Psoas muscle (tissue), 7 donors: ENCODE measurements at regions not wholly inside any gene's neighbourhood (a gene's known extent, or its start where the extent isn't known, plus 50 kb on each side); places are given as distances from the start of the nearest gene placed in this dataset.
"Not testable (repeated sequence)": the region's sequence is repeated elsewhere in the genome, so short reads cannot be mapped to it uniquely, and the experiment has no call there.

Source experiments
- ATAC-seq, 4 donors: fragments of 200-7000 bp; cut with Tn5 transposase; one replicate each; pipeline ENCODE4 v1.9.1; 2020; ENCODE audit warnings: moderate library complexity in 3 of 4, mild to moderate bottlenecking in 2 of 4
- DNase-seq, 2 donors: peaks; one replicate each; pipeline ENCODE4 v3.0.0-alpha.2; 2020
- H3K27ac ChIP-seq: fragments of 200-600 bp; one replicate; pipeline ENCODE4 v1.8.0; 2022
- H3K27me3 ChIP-seq, 3 donors: fragments of 200-600 bp in 1 of 3; one replicate each; pipeline versions ENCODE4 v1.6.1 to v1.8.0; 2013 to 2022; ENCODE audit warnings: low read length in 2 of 3, mild to moderate bottlenecking in 2 of 3, moderate library complexity in 1 of 3; ENCODE audit not compliant: insufficient read depth in 3 of 3
- H3K36me3 ChIP-seq, 2 donors: fragments of 200-600 bp in 1 of 2; one replicate each; pipeline versions ENCODE4 v1.6.1 to v1.8.0; 2013 to 2022; ENCODE audit warnings: low read depth in 1 of 2, mild to moderate bottlenecking in 1 of 2, moderate library complexity in 1 of 2; ENCODE audit not compliant: insufficient read depth in 1 of 2
- H3K4me1 ChIP-seq: fragments of 200-600 bp; one replicate; pipeline ENCODE4 v1.8.0; 2022
- H3K4me3 ChIP-seq: fragments of 200-600 bp; one replicate; pipeline ENCODE4 v1.8.0; 2022; ENCODE audit warnings: mild to moderate bottlenecking
- H3K9me3 ChIP-seq: fragments of 200-600 bp; one replicate; pipeline ENCODE4 v1.8.0; 2022
- WGBS, 3 donors: extraction: QIAGEN DNeasy Blood & Tissue Kit; methylation state at CpG; one replicate each; pipeline versions ENCODE4 v1.1.6 to v1.1.7; 2013; 5-methylcytosine and 5-hydroxymethylcytosine counted together
- intact Hi-C, 2 donors: fragments of 100-400 bp; cut with DNase I; formaldehyde crosslinking; loops; one replicate each; pipeline versions ENCODE4 v1.11.0 to v1.14.2; 2022
- TF ChIP-seq, protein P1 (sequence below): fragments of 200-600 bp; IDR thresholded peaks from one replicate; pipeline ENCODE4 v1.8.0; 2022; ENCODE audit warnings: antibody characterized with exemption
- donor health status: healthy with polysubstance abuse.
- donor health status: DM: no; HTN: no; CAD: no; lungs with moderate emphysema.
- donor health status: Bipolar disorder and iron deficiency.
- donor health status: healthy.
- donor health status: DM: yes; HTN: yes; CAD: no.
- donor health status: DM: no; HTN: no; CAD: no.
- donor health status: DM: yes; HTN: yes; CAD: no.

GRCh38 chr3:110685630-110686029 lies 386.0 kb upstream of the NECTIN3 start:
- no peaks in the 10 kb centered on the region for H3K27me3 ChIP-seq
- no peak overlapping the region for H3K27ac ChIP-seq
- TF ChIP-seq, protein P1, sequence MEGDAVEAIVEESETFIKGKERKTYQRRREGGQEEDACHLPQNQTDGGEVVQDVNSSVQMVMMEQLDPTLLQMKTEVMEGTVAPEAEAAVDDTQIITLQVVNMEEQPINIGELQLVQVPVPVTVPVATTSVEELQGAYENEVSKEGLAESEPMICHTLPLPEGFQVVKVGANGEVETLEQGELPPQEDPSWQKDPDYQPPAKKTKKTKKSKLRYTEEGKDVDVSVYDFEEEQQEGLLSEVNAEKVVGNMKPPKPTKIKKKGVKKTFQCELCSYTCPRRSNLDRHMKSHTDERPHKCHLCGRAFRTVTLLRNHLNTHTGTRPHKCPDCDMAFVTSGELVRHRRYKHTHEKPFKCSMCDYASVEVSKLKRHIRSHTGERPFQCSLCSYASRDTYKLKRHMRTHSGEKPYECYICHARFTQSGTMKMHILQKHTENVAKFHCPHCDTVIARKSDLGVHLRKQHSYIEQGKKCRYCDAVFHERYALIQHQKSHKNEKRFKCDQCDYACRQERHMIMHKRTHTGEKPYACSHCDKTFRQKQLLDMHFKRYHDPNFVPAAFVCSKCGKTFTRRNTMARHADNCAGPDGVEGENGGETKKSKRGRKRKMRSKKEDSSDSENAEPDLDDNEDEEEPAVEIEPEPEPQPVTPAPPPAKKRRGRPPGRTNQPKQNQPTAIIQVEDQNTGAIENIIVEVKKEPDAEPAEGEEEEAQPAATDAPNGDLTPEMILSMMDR, result no peak
- no peak overlapping the region for H3K4me3 ChIP-seq
- ATAC-seq (no peak), DNase-seq (no peak)
- H3K4me1 ChIP-seq, result no peaks in the 10 kb centered on the region
- 39 to 45% (median 41%) methylated on average over 4 of the region's 4 CpGs for WGBS, 3 donors
- intact Hi-C loops, result no loop called here
- H3K9me3 ChIP-seq, result no peaks in the 10 kb centered on the region
- no peaks in the 10 kb centered on the region for H3K36me3 ChIP-seq

DNA sequence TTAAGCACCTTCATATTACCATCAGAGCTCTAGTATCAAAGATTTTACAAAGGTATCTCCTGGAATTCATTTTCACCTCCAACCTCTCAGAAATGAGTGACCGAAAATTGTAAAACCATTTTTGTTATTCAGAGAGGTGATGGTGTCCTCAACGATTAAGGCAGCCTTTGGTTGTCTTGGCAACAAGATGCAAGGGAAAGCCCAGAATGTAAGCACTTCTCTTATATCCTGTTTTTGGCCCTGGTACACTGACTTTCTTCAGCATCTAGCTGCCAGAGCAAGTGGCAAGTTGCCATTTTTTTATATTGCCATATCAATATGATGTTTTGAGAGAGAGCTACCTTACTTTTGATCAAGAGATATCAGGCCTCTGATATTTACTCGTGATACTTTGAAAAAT lies 384.9 kb upstream of the NECTIN3 start:
- H3K4me1 ChIP-seq, result no peaks in the 10 kb centered on the region
- no peaks in the 10 kb centered on the region for H3K9me3 ChIP-seq
- no peaks in the 10 kb centered on the region for H3K36me3 ChIP-seq
- H3K27me3 ChIP-seq, result no peaks in the 10 kb centered on the region
- intact Hi-C loops, result no loop called here
- 66 to 76% (median 68%) methylated on average over 3 of the region's 3 CpGs for WGBS, 3 donors
- ATAC-seq (no peak), DNase-seq (no peak)
- H3K27ac ChIP-seq, result no peak overlapping the region
- no peak overlapping the region for H3K4me3 ChIP-seq
- TF ChIP-seq, protein P1, result no peak

GRCh38 chr3:110687138-110687537 lies 384.5 kb upstream of the NECTIN3 start:
- DNase-seq (no peak), ATAC-seq (no peak)
- H3K4me3 ChIP-seq, result no peak overlapping the region
- H3K27me3 ChIP-seq, result no peaks in the 10 kb centered on the region
- no peaks in the 10 kb centered on the region for H3K4me1 ChIP-seq
- H3K9me3 ChIP-seq, result no peaks in the 10 kb centered on the region
- H3K36me3 ChIP-seq, result no peaks in the 10 kb centered on the region
- no peak overlapping the region for H3K27ac ChIP-seq
- intact Hi-C loops, result no loop called here
- TF ChIP-seq, protein P1, result no peak

DNA sequence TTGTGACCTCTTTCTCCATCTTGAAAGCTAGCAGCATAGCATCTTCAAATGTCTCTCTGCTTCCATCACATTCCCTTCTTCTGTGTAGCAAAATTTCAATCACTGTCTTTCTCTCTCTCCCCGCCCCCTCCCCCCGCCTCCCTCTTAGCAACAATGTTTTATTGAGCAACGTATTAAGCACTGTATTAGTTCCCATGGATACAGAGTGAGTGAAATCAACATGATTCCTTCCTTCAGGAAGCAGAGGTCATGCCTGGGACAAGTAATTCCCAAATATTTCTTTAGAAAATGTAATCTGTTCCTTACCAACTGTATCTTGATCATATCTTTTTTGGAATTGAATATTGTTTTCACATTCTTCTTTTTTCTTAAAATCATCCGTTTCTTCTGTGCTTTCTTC lies 373.7 kb upstream of the NECTIN3 start:
- TF ChIP-seq, protein P1, result no peak
- no peaks in the 10 kb centered on the region for H3K36me3 ChIP-seq
- H3K27me3 ChIP-seq, result no peaks in the 10 kb centered on the region
- H3K4me1 ChIP-seq, result no peaks in the 10 kb centered on the region
- WGBS, 3 donors, result 37 to 47% (median 41%) methylated on average over 4 of the region's 4 CpGs
- ATAC-seq (no peak), DNase-seq (peak in 1 of 2 donors; percentile 15)
- intact Hi-C loops, result no loop called here
- no peak overlapping the region for H3K4me3 ChIP-seq
- H3K9me3 ChIP-seq, result no peaks in the 10 kb centered on the region
- no peak overlapping the region for H3K27ac ChIP-seq

DNA sequence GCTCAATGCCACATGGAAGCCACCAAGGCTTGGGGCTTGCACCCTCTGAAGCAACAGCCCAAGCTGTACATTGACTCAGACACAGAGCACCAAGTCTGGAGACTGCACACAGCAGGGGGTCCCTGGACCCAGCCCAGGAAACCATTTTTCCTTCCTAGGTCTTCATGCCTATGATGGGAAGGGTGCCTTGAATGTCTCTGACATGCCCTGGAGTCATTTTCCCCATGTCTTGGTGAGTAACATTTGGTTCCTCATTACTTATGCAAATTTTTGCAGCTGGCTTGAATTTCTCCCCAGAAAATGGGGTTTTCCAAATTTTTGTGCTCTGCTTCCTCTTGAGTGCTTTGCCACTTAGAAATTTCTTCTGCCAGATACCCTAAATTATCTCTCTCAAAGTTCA lies 367.3 kb upstream of the NECTIN3 start:
- DNase-seq, H3K9me3 ChIP-seq, intact Hi-C loops, ATAC-seq, H3K4me3 ChIP-seq, H3K27me3 ChIP-seq, H3K27ac ChIP-seq, H3K36me3 ChIP-seq, H3K4me1 ChIP-seq: not testable (repeated sequence)
